ENCODE measurements at regions not wholly inside any gene's neighbourhood (a gene's known extent, or its start where the extent isn't known, plus 50 kb on each side); places are given as distances from the start of the nearest gene placed in this dataset.

DNA sequence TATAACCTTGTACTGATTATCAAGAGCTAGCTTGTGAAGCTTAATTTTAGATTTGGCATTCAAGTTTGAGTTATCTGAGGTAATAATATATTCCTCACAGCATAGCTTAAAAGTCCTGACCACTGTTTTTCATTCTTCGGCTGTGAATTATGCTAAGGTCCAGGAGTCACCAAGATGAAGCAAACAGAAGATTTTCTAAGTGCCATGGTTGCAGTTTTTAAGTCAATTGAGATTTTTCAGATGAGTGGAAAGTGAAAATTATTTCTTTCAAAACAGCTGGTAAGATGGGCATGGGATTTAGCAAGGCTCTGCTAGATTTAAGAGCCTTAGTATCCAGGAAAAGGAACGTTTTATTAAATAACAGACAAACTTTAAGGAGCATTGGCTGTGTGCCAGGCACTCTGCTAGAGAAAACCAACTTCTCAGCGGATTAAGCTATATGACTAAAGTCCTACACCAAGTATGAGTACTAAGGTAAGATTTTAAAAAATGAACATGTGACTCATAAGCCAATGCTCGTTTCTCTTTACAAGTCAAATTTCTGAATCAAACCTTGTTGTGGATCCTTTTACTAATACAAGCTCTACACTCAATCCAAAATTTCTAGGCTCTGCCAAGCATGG lies 149.9 kb upstream of the IL15 start:
- no peak overlapping the region for H3K27ac Mint-ChIP-seq
- H3K9me3 Mint-ChIP-seq (ENCODE audit: low read depth), result peaks cover 15% of the 10 kb centered on the region
- H3K4me1 Mint-ChIP-seq (ENCODE audit: low read depth), result no peaks in the 10 kb centered on the region
- peaks cover 5% of the 10 kb centered on the region for H3K36me3 Mint-ChIP-seq (ENCODE audit: insufficient read depth)
- no peak for TF ChIP-seq CTCF (IDR thresholded peaks at IDR 0.05; ENCODE audit: unreplicated experiment)
- no peak for DNase-seq (ENCODE audit: low spot score, unreplicated experiment)
- H3K4me3 Mint-ChIP-seq (ENCODE audit: low read depth), result no peak overlapping the region
- no peaks in the 10 kb centered on the region for H3K27me3 Mint-ChIP-seq

- no peak overlapping the region for H3K27ac Mint-ChIP-seq
- TF ChIP-seq CTCF (IDR thresholded peaks at IDR 0.05; ENCODE audit: unreplicated experiment), result no peak
- no peak overlapping the region for H3K4me3 Mint-ChIP-seq (ENCODE audit: low read depth)
- H3K9me3 Mint-ChIP-seq (ENCODE audit: low read depth), result no peaks in the 10 kb centered on the region
- no peaks in the 10 kb centered on the region for H3K36me3 Mint-ChIP-seq (ENCODE audit: insufficient read depth)
- no peak for DNase-seq (ENCODE audit: low spot score, unreplicated experiment)
- no peaks in the 10 kb centered on the region for H3K4me1 Mint-ChIP-seq (ENCODE audit: low read depth)
- no peaks in the 10 kb centered on the region for H3K27me3 Mint-ChIP-seq
Measured at GRCh38 chr4:141497627-141498026, 138.8 kb upstream of the IL15 start.

DNA sequence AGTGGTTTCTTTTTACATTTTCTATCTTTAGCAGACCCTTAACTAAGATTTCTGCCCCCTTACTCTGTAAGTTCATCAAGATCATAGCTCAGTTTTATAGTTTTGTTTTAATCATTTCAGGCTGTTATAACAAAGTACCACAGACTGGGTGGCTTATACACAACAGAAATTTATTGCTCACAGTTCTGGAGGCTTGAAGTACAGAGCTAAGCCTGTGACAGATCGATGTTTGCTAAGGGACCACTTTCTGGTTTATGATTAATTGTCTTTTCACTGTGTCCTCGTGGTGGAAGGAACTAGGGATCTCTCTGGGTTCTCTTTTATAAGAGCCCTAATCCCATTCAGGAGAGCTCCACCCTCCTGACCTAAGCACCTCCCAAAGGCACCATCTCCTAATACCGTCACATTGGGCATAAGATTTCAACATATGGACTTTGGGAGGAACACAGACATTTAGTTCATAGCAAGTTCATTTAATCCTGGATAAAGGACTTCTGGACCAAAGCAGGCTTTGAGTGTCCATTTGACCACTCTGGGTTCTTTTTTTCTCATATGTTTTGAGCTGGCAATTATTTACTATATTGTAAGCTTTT lies 137.0 kb upstream of the IL15 start:
- TF ChIP-seq CTCF (IDR thresholded peaks at IDR 0.05; ENCODE audit: unreplicated experiment), result no peak
- Mint-ChIP-seq H3K36me3 (ENCODE audit: insufficient read depth) (no peaks in the 10 kb centered on the region), H3K27me3 (no peaks in the 10 kb centered on the region), H3K4me3 (ENCODE audit: low read depth) (no peak overlapping the region), H3K27ac (no peak overlapping the region), H3K4me1 (ENCODE audit: low read depth) (no peaks in the 10 kb centered on the region), H3K9me3 (ENCODE audit: low read depth) (no peaks in the 10 kb centered on the region)
- no peak for DNase-seq (ENCODE audit: low spot score, unreplicated experiment)

- Mint-ChIP-seq H3K27ac (no peak overlapping the region), H3K27me3 (no peaks in the 10 kb centered on the region), H3K9me3 (ENCODE audit: low read depth) (peaks cover 2% of the 10 kb centered on the region), H3K36me3 (ENCODE audit: insufficient read depth) (no peaks in the 10 kb centered on the region), H3K4me1 (ENCODE audit: low read depth) (no peaks in the 10 kb centered on the region), H3K4me3 (ENCODE audit: low read depth) (no peak overlapping the region)
- DNase-seq (ENCODE audit: low spot score, unreplicated experiment), result no peak
- no peak for TF ChIP-seq CTCF (IDR thresholded peaks at IDR 0.05; ENCODE audit: unreplicated experiment)
Measured at GRCh38 chr4:141501395-141501794, 135.0 kb upstream of the IL15 start.

GRCh38 chr4:141501931-141502330 lies 134.5 kb upstream of the IL15 start:
- Mint-ChIP-seq H3K9me3 (ENCODE audit: low read depth) (peaks cover 6% of the 10 kb centered on the region), H3K36me3 (ENCODE audit: insufficient read depth) (no peaks in the 10 kb centered on the region), H3K4me1 (ENCODE audit: low read depth) (no peaks in the 10 kb centered on the region), H3K4me3 (ENCODE audit: low read depth) (no peak overlapping the region), H3K27ac (no peak overlapping the region), H3K27me3 (no peaks in the 10 kb centered on the region)
- TF ChIP-seq CTCF (IDR thresholded peaks at IDR 0.05; ENCODE audit: unreplicated experiment), result no peak
- DNase-seq (ENCODE audit: low spot score, unreplicated experiment), result no peak

All from progenitor cell of endocrine pancreas (in vitro differentiated cells).